ENCODE measurements at regions not wholly inside any gene's neighbourhood (a gene's known extent, or its start where the extent isn't known, plus 50 kb on each side); places are given as distances from the start of the nearest gene placed in this dataset.

DNA sequence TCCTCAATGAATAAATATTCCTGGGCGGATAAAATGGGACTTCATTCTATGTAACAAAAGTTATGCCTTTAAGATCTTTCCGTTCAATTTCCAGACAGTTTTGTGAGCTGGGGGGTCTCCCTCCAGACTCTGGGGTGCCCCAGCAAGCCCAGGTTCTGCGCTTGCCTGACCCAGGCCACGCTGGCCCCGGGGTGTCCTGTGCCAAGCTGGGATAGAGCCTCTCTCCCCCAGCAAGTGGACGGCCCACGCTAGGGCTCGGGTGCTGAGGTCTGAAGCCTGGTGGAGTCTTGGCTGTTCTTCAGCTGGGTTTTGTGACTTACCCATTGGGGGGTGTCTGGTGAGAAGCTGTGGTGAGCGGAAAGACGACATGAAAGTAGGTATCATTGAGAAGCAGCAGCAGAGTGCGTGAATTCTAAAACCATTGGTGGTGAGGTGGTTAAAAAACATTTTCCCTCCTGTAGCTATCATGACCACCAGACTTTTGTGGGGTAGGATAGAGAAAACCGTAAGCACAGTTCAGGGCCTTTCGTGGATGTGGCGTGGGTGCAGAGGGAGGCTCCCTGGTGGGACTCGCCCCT, 346.8 kb downstream of the ANAPC1 start:
- TF ChIP-seq, protein P1, sequence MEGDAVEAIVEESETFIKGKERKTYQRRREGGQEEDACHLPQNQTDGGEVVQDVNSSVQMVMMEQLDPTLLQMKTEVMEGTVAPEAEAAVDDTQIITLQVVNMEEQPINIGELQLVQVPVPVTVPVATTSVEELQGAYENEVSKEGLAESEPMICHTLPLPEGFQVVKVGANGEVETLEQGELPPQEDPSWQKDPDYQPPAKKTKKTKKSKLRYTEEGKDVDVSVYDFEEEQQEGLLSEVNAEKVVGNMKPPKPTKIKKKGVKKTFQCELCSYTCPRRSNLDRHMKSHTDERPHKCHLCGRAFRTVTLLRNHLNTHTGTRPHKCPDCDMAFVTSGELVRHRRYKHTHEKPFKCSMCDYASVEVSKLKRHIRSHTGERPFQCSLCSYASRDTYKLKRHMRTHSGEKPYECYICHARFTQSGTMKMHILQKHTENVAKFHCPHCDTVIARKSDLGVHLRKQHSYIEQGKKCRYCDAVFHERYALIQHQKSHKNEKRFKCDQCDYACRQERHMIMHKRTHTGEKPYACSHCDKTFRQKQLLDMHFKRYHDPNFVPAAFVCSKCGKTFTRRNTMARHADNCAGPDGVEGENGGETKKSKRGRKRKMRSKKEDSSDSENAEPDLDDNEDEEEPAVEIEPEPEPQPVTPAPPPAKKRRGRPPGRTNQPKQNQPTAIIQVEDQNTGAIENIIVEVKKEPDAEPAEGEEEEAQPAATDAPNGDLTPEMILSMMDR (IDR thresholded peaks at IDR 0.05): no peak
- TF ChIP-seq POLR2A (IDR thresholded peaks at IDR 0.05): no peak
- no peak for TF ChIP-seq EP300 (IDR thresholded peaks at IDR 0.05)
- no peak for TF ChIP-seq POLR2AphosphoS5 (IDR thresholded peaks at IDR 0.05)

All from gastroesophageal sphincter (tissue), 3 donors.